Fibroblast of the aortic adventitia (primary cell): ENCODE measurements at regions not wholly inside any gene's neighbourhood (a gene's known extent, or its start where the extent isn't known, plus 50 kb on each side); places are given as distances from the start of the nearest gene placed in this dataset.

Experiments
- DNase-seq: peaks from one replicate; pipeline ENCODE4 v3.0.0-alpha.2; 2010; ENCODE audit warnings: low read depth
- H3K4me3 ChIP-seq: 2 replicates; pipeline ENCODE4 v1.5.1; 2011; ENCODE audit warnings: low read depth, mild to moderate bottlenecking, control low read depth, low read length, moderate library complexity
- TF ChIP-seq, protein P1 (sequence below): IDR thresholded peaks from 2 replicates; pipeline ENCODE4 v1.5.1; 2011; ENCODE audit warnings: mild to moderate bottlenecking, low read length, control low read depth, inconsistent platforms; ENCODE audit not compliant: insufficient read depth

DNA sequence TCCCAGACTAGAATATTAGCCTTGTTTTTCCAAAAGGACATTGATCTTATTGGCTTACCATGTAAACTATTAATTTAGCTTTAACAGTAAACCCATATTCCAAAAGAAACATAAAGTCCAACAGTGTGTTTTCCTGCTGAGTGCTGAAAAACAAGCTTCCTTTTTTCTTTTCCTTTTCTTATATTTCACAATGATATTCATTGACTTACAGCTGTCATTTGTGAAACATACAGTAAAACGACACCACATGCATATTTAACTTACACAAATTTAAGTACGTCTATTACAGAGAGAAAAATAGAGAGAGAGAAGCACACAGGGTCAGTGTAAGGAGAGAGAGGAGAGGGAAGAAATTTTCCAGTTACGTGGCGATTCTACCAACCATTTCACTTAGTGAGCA lies 543.9 kb upstream of the JARID2 start:
- TF ChIP-seq, protein P1, sequence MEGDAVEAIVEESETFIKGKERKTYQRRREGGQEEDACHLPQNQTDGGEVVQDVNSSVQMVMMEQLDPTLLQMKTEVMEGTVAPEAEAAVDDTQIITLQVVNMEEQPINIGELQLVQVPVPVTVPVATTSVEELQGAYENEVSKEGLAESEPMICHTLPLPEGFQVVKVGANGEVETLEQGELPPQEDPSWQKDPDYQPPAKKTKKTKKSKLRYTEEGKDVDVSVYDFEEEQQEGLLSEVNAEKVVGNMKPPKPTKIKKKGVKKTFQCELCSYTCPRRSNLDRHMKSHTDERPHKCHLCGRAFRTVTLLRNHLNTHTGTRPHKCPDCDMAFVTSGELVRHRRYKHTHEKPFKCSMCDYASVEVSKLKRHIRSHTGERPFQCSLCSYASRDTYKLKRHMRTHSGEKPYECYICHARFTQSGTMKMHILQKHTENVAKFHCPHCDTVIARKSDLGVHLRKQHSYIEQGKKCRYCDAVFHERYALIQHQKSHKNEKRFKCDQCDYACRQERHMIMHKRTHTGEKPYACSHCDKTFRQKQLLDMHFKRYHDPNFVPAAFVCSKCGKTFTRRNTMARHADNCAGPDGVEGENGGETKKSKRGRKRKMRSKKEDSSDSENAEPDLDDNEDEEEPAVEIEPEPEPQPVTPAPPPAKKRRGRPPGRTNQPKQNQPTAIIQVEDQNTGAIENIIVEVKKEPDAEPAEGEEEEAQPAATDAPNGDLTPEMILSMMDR: no peak
- H3K4me3 ChIP-seq: no peak overlapping the region
- no peak for DNase-seq

DNA sequence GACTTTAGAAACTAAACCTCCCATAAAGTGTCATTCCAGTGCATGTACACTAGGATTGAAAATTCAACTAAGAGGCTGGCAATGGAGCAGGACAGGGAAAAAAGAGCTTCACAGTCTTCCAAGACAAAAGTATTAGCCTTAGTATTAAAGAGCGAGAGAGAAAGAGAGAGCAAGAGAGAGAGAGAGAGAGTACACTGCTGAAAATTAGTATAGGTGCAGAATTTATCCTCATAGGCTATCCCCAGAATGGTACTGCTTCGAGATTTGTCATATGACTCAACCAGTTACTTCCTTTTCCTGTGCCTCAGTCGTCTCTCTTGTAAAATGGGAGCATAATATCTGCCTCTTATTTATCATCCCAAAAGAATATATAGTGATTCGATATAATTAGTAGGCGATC lies 543.2 kb upstream of the JARID2 start:
- no peak overlapping the region for H3K4me3 ChIP-seq
- TF ChIP-seq, protein P1: peak; percentile 4

DNA sequence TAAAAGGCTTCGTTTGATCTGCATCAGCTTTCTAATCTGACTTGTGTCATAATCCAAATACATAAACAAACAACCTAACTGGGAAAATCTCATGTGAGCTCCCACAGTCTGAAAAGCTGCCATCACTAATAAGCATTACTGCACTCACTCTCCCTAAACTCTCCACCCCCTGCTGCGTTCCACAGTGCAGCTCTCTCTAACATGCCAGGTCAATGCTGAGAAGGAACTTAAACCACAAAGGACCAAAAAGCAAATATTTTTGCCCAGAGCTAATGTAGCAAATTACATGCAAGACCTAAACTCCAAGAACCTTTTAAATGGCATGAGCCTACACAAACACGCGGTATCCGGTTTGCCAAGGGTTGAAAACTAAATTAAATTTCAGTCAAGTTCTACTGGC lies 542.3 kb upstream of the JARID2 start:
- no peak overlapping the region for H3K4me3 ChIP-seq
- TF ChIP-seq, protein P1: no peak
- DNase-seq: peak; percentile 71

More for the DNA sequence above, 543.2 kb upstream of the JARID2 start:
- DNase-seq: no peak

DNA sequence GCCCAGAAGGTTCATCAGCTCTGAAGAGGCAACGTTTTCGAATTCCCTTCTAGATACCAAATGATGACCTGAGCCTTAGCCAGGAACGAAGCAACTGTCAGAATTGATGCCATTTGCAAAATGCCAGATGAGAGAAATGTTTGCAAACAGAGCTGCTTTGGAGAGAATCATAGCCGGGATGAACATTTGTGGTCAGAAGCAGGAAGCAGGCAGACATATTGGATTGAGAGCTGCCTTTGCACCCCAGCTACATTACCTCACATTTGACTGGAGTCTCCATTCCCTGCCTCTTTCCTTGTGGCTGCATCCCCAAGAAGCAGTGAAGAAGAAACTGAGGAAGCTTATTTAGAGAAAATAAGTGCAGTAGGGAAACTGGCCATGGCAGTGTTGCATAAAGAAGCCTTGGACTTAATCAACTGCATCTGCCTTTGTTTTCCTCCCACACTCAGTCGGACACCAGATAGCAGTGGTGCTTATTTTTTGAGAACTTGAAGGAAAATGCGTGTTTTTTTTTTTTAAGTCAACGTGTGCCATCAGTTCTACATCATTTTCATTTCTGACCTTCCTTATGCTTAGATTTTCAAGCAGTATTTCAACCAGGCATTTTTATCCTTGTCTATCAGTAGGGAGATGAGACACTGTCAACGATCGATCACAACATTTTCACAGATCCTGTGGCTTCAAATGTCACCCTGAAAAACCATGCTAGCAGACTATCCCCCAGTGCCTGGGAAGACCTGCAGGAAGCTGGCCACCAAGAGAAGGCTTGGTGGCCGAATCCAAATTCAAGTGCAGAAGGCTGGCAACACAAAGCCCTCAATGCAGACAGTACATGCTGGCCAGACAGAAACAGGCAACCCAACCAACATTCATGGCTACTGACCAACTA lies 541.2 kb upstream of the JARID2 start:
- DNase-seq: no peak
- no peak overlapping the region for H3K4me3 ChIP-seq
- TF ChIP-seq, protein P1: no peak

DNA sequence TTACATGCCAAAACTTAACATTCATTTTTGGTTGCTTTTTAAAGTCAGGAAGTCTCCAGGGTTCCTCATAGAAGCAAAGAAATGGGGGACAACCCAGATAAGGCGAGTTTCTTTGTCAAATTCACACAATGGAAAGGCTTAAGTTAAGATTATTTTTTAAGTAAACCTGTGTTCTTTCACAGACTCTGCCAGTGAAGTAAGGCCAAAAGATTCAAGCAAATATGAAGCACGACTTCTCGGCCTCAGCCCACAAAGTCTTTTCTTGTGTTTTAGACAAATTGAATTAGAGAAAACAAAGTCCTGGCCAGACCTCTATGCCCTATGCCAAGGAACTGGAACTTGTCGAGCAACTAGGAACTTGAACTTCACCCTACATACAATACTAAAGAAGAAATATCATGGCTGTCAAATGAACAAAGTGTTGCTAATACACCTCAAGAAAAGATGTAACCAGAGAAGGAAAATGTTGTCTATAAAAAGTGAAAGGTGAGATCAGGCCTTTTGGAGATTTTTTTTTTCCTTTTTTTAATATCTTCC lies 540.0 kb upstream of the JARID2 start:
- peak; percentile 90 for DNase-seq
- no peak overlapping the region for H3K4me3 ChIP-seq
- TF ChIP-seq, protein P1: no peak

DNA sequence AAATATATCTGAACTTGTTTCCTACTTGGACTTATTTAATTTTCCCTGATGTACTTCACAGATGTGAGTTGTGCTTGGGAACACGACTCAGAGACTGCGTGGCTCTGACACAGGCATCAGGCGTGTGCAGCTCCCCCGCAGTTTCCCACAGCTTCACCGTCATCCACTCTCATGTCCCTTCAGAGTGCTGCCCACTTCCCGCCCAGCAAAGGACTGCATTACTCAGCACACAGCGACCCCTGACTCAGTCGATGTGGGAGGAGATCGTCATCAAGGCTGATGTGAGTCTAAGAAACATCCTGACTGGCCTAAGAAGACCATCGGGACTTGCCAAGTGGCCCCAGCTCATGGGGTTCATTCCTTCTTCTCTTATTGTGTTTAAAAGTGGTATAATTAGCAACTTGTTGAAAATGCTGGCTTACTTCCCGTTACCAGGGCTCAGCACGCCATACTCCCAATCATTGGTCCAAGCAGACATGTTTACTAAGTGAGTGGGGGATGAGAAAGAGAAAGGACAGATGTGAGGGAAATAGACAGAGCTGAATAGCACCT lies 539.4 kb upstream of the JARID2 start:
- TF ChIP-seq, protein P1: no peak
- H3K4me3 ChIP-seq: no peak overlapping the region
- peak; percentile 98 for DNase-seq
